Naive thymus-derived CD4-positive, alpha-beta T cell (primary cell): ENCODE measurements at regions not wholly inside any gene's neighbourhood (a gene's known extent, or its start where the extent isn't known, plus 50 kb on each side); places are given as distances from the start of the nearest gene placed in this dataset.

Experiments used
- ATAC-seq: fragments of 150-1000 bp; cut with Tn5 transposase; 2 replicates; pipeline ENCODE4 v1.10.0; 2021; ENCODE audit warnings: mild to moderate bottlenecking, moderate library complexity
- CTCF ChIA-PET: fragments of 350-600 bp; sonication (Branson Sonifier 250); formaldehyde crosslinking; loops from one replicate; lab custom pipeline; 2021; ENCODE audit warnings: antibody characterized with exemption; lab: Charles Lee
- POLR2A ChIA-PET: fragments of 350-600 bp; sonication (Branson Sonifier 250); formaldehyde crosslinking; loops from one replicate; lab custom pipeline; 2021; ENCODE audit warnings: antibody characterized with exemption, inconsistent platforms; lab: Charles Lee
- DNase-seq, 9 donors: peaks; one replicate each; pipeline versions ENCODE4 v3.0.0 to v3.0.0-alpha.2; 2020 to 2022; ENCODE audit warnings: mixed read lengths in 1 of 9
- H3K27ac ChIP-seq: one replicate; pipeline ENCODE4 v1.7.0; 2013; ENCODE audit warnings: mild to moderate bottlenecking, low read depth, low read length, moderate library complexity
- H3K27me3 ChIP-seq, 2 donors: one replicate each; pipeline ENCODE4 v1.7.0; 2013; ENCODE audit warnings: low read length in 2 of 2, mild to moderate bottlenecking in 2 of 2, moderate library complexity in 2 of 2; ENCODE audit not compliant: control insufficient read depth in 2 of 2, insufficient read depth in 2 of 2
- H3K36me3 ChIP-seq, 3 experiments: 1 replicate in 2 of 3; 2 replicates in 1 of 3; pipeline ENCODE4 v1.7.0; 2013; ENCODE audit warnings: low read length in 3 of 3, mild to moderate bottlenecking in 3 of 3, moderate library complexity in 1 of 3; ENCODE audit not compliant: insufficient read depth in 3 of 3, control insufficient read depth in 2 of 3
- H3K4me1 ChIP-seq, 2 donors: one replicate each; pipeline ENCODE4 v1.7.0; 2013; ENCODE audit warnings: low read length in 2 of 2, mild to moderate bottlenecking in 2 of 2, moderate library complexity in 1 of 2; ENCODE audit not compliant: control insufficient read depth in 2 of 2, insufficient read depth in 2 of 2
- H3K4me3 ChIP-seq: 2 replicates; pipeline ENCODE4 v1.7.0; 2013; ENCODE audit warnings: mild to moderate bottlenecking, low read length
- H3K9me3 ChIP-seq, 3 experiments: 1 replicate in 2 of 3; 2 replicates in 1 of 3; pipeline ENCODE4 v1.7.0; 2013; ENCODE audit warnings: low read length in 3 of 3; ENCODE audit not compliant: control insufficient read depth in 2 of 3
- H3K27ac Mint-ChIP-seq, 9 donors: one replicate each; pipeline ENCODE4 v1.8.0; 2020 to 2022; ENCODE audit warnings: mixed read lengths in 9 of 9, mild to moderate bottlenecking in 8 of 9, moderate library complexity in 5 of 9, inconsistent platforms in 2 of 9
- H3K27me3 Mint-ChIP-seq, 5 donors: one replicate each; pipeline ENCODE4 v1.8.0; 2021 to 2022; ENCODE audit warnings: mixed read lengths in 5 of 5, mild to moderate bottlenecking in 1 of 5
- H3K36me3 Mint-ChIP-seq, 5 donors: one replicate each; pipeline ENCODE4 v1.8.0; 2020 to 2022; ENCODE audit warnings: mixed read lengths in 5 of 5, mild to moderate bottlenecking in 3 of 5, inconsistent platforms in 1 of 5
- H3K4me1 Mint-ChIP-seq, 7 donors: one replicate each; pipeline ENCODE4 v1.8.0; 2020 to 2022; ENCODE audit warnings: mixed read lengths in 7 of 7, mild to moderate bottlenecking in 3 of 7, inconsistent platforms in 1 of 7
- H3K4me3 Mint-ChIP-seq, 10 donors: one replicate each; pipeline ENCODE4 v1.8.0; 2020 to 2022; ENCODE audit warnings: mild to moderate bottlenecking in 10 of 10, mixed read lengths in 10 of 10, moderate library complexity in 6 of 10, inconsistent platforms in 2 of 10
- H3K9me3 Mint-ChIP-seq, 11 donors: one replicate each; pipeline ENCODE4 v1.8.0; 2020 to 2022; ENCODE audit warnings: mixed read lengths in 11 of 11, mild to moderate bottlenecking in 4 of 11, inconsistent platforms in 1 of 11, moderate library complexity in 1 of 11
- intact Hi-C, 2 donors: fragments of 100-400 bp; cut with micrococcal nuclease; formaldehyde crosslinking; loops; one replicate each; pipeline ENCODE4 v1.15.1; 2023

DNA sequence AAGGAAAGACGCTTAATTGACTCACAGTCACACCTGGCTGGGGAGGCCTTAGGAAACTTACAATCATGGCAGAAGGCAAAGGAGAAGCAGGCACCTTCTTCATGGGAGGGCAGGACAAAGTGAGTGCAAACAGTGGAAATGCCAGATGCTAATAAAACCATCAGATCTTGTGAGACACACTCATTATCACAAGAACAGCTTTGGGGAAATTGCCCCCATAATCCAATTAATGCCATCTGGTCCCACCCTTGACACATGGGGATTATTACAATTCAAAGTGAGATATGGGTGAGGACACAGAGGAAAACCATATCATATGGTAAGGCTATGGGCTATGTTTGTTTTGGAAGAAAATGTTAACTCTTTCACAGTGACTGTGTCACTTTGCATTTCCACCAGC, 1272.5 kb upstream of the CELF2 start:
- no peaks in the 10 kb centered on the region for H3K36me3 Mint-ChIP-seq
- H3K27me3 Mint-ChIP-seq: peaks cover 0 to 16% (median 14%) of the 10 kb centered on the region in 5 donors
- POLR2A ChIA-PET: no interaction called here
- ATAC-seq: no peak
- Histone ChIP-seq H3K4me3 (no peak overlapping the region), H3K36me3 (no peaks in the 10 kb centered on the region), H3K27ac (no peak overlapping the region), H3K4me1 (no peaks in the 10 kb centered on the region), H3K27me3 (no peaks in the 10 kb centered on the region), H3K9me3 (no peaks in the 10 kb centered on the region)
- CTCF ChIA-PET: no interaction called here
- no peaks in the 10 kb centered on the region for H3K4me1 Mint-ChIP-seq
- no peak overlapping the region for H3K27ac Mint-ChIP-seq
- H3K9me3 Mint-ChIP-seq: peaks cover 0 to 10% (median 3%) of the 10 kb centered on the region in 11 donors
- no peak overlapping the region for H3K4me3 Mint-ChIP-seq
- intact Hi-C loops: no loop called here
- DNase-seq: no peak

DNA sequence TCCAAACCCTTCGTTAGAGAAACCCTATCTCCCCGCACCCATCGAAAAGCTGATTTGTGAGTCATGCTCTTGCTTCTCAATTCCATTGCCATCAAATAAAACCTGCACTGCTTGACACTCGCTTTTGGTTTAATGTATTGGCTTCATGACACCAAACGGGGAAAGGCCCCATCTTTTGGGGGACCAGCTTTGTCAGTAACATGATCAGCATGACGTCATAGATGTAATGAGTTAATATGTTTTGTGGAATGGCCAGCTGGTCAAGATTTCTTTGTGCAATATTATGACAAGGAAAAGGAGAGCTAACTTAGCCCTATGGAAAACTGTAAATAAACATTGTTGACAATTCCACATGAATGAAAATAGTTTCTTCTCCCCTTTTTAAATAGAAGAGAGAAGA, 1260.5 kb upstream of the CELF2 start:
- Mint-ChIP-seq H3K4me3 (no peak overlapping the region), H3K36me3 (no peaks in the 10 kb centered on the region), H3K27me3 (peaks cover 0 to 16% (median 6%) of the 10 kb centered on the region in 5 donors), H3K9me3 (peaks cover 0 to 2% (median 0%) of the 10 kb centered on the region in 11 donors), H3K4me1 (no peaks in the 10 kb centered on the region), H3K27ac (no peak overlapping the region)
- Histone ChIP-seq H3K4me3 (no peak overlapping the region), H3K27me3 (no peaks in the 10 kb centered on the region), H3K4me1 (no peaks in the 10 kb centered on the region), H3K9me3 (no peaks in the 10 kb centered on the region), H3K27ac (no peak overlapping the region), H3K36me3 (no peaks in the 10 kb centered on the region)
- POLR2A ChIA-PET: no interaction called here
- no peak for ATAC-seq
- CTCF ChIA-PET: no interaction called here
- intact Hi-C loops: no loop called here
- DNase-seq: no peak

DNA sequence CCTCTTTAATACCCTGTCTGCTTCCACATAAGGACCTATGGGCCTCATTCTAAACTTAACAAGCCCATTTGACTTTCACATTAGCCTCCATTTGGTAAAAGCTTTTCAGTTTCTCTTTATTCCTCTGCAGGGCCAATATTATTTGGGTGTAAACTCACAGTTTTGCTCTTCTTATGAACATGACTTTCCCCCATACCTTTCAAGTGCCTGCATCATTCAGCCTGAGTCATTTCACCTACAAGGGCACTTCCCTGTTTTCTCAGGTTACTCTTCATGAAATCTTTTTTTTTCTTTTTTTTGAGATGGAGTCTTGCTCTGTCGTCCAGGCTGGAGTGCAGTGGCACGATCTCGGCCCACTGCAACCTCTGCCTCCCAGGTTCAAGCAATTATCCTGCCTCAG, 1258.1 kb upstream of the CELF2 start:
- Mint-ChIP-seq H3K4me3 (no peak overlapping the region), H3K4me1 (no peaks in the 10 kb centered on the region), H3K9me3 (peaks cover 0 to 2% (median 0%) of the 10 kb centered on the region in 11 donors), H3K27ac (no peak overlapping the region), H3K27me3 (peaks cover 0 to 16% (median 6%) of the 10 kb centered on the region in 5 donors), H3K36me3 (no peaks in the 10 kb centered on the region)
- Histone ChIP-seq H3K36me3 (no peaks in the 10 kb centered on the region), H3K9me3 (no peaks in the 10 kb centered on the region), H3K4me1 (no peaks in the 10 kb centered on the region), H3K27me3 (no peaks in the 10 kb centered on the region), H3K27ac (no peak overlapping the region), H3K4me3 (no peak overlapping the region)
- intact Hi-C loops: no loop called here
- POLR2A ChIA-PET: no interaction called here
- DNase-seq (no peak), ATAC-seq (no peak)
- CTCF ChIA-PET: no interaction called here

DNA sequence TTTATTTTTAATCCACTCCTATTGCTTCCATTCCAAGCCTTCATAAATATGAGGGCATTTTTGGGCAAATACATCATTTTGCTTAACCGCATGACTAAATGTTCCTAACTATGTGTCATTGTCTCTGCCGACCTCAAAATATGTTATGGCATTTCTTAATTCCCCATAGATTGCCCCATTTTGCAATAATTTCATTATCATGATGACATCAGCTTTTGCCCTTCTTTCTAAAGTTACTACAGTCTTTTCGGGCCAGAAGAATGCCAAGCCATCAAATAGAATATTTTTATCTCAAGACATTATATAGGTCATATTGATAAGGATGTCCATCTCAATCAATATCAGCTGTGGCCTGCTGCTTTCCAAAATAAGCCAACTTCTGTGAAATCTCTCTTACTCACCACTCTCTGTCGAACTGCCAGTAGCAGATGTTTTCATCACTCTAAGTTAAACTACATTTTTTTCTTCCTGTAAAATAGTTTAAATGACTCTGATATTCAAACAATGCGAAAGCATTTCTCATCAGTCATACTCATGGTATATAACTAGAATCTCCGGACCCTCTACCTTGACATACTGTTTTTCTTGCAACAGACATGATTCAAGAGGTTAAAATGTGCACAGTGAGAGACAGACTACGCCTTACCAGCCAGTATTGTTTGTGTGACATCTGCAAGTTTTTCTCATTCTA, 1254.6 kb upstream of the CELF2 start:
- H3K27me3 Mint-ChIP-seq: peaks cover 0 to 16% (median 7%) of the 10 kb centered on the region in 5 donors
- CTCF ChIA-PET: no interaction called here
- POLR2A ChIA-PET: no interaction called here
- no peak for DNase-seq
- H3K9me3 Mint-ChIP-seq: peaks cover 0 to 6% (median 0%) of the 10 kb centered on the region in 11 donors
- no peak for ATAC-seq
- Histone ChIP-seq H3K36me3 (no peaks in the 10 kb centered on the region), H3K27ac (no peak overlapping the region), H3K9me3 (no peaks in the 10 kb centered on the region), H3K27me3 (no peaks in the 10 kb centered on the region), H3K4me3 (no peak overlapping the region), H3K4me1 (no peaks in the 10 kb centered on the region)
- intact Hi-C loops: no loop called here
- no peak overlapping the region for H3K27ac Mint-ChIP-seq
- H3K36me3 Mint-ChIP-seq: no peaks in the 10 kb centered on the region
- H3K4me1 Mint-ChIP-seq: no peaks in the 10 kb centered on the region
- H3K4me3 Mint-ChIP-seq: no peak overlapping the region

DNA sequence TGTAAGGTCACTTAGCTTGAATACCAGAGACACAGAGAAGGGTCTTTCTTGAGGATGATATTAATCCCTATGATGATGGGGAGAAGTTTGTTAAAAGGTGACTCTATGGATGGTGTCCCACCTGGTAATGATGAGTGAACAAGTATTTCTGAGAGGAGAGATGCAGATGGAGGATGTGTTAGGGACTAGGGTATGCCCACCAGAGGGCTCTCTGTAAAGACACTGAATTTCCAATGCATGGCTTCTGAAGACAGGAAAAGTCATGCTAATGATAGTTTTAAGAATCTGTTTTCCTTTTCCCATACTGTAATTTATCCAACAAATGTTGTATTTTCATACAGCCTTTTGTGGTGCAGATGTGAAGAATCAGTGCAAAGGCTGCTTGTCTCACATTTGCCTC, 1250.9 kb upstream of the CELF2 start:
- no peaks in the 10 kb centered on the region for H3K9me3 ChIP-seq
- no peaks in the 10 kb centered on the region for H3K36me3 Mint-ChIP-seq
- ChIA-PET CTCF (no interaction called here), POLR2A (no interaction called here)
- H3K27me3 ChIP-seq: no peaks in the 10 kb centered on the region
- no peak for ATAC-seq
- H3K36me3 ChIP-seq: no peaks in the 10 kb centered on the region
- no peak overlapping the region for H3K4me3 Mint-ChIP-seq
- H3K4me3 ChIP-seq: no peak overlapping the region
- no peak for DNase-seq
- no peaks in the 10 kb centered on the region for H3K4me1 ChIP-seq
- H3K27me3 Mint-ChIP-seq: peaks cover 0 to 35% (median 13%) of the 10 kb centered on the region in 5 donors
- intact Hi-C loops: no loop called here
- H3K9me3 Mint-ChIP-seq: peaks cover 0 to 5% (median 1%) of the 10 kb centered on the region in 11 donors
- no peak overlapping the region for H3K27ac Mint-ChIP-seq
- H3K27ac ChIP-seq: no peak overlapping the region
- no peaks in the 10 kb centered on the region for H3K4me1 Mint-ChIP-seq

DNA sequence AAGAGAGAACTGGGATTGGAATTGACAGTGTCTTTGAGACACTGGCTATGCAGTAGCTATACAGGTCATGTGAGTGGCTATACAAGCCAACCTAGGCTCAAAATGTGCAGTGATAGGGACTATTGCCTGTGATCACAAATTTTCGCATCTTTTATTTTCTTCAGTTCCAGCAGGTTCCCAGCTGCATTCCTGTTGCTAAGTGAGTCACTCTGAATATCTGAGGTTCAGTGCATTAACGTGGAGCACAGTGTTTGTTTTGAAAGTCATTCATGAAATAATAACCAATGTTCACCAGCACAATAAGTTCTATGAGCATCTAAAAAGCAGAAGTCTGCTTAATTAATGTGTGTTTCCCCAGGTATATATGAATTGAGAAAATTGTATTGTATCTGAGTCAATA, 1236.0 kb upstream of the CELF2 start:
- H3K27me3 ChIP-seq: no peaks in the 10 kb centered on the region
- Mint-ChIP-seq H3K27ac (no peak overlapping the region), H3K4me3 (no peak overlapping the region), H3K27me3 (peaks cover 0 to 33% (median 13%) of the 10 kb centered on the region in 5 donors), H3K4me1 (no peaks in the 10 kb centered on the region), H3K9me3 (peaks cover 0 to 8% (median 0%) of the 10 kb centered on the region in 11 donors), H3K36me3 (no peaks in the 10 kb centered on the region)
- ATAC-seq: no peak
- intact Hi-C loops: no loop called here
- no peaks in the 10 kb centered on the region for H3K9me3 ChIP-seq
- CTCF ChIA-PET: no interaction called here
- no peaks in the 10 kb centered on the region for H3K36me3 ChIP-seq
- H3K27ac ChIP-seq: no peak overlapping the region
- POLR2A ChIA-PET: no interaction called here
- H3K4me1 ChIP-seq: no peaks in the 10 kb centered on the region
- no peak overlapping the region for H3K4me3 ChIP-seq
- no peak for DNase-seq

DNA sequence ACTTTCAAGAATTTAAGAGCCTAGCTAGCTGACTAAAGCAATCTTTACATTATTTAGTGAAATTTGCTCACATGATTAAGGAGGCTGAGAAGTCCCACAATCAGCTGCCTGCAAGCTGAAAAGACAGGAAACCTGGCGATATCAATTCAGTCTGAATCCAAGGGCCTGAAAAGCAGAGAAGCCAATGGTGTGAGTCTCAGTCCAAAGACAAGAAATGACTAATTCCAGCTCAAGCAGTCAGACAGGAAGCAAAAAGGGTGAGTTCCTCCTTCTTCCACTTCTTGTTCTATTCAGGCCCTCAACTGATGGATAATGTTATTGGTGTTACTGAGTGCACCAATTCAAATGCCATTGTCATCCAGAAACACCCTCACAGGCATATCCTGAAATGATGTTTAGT, 1231.6 kb upstream of the CELF2 start:
- Mint-ChIP-seq H3K27ac (no peak overlapping the region), H3K9me3 (peaks cover 0 to 8% (median 0%) of the 10 kb centered on the region in 11 donors), H3K4me3 (no peak overlapping the region), H3K27me3 (peaks cover 0 to 34% (median 11%) of the 10 kb centered on the region in 5 donors), H3K36me3 (no peaks in the 10 kb centered on the region), H3K4me1 (no peaks in the 10 kb centered on the region)
- no peak overlapping the region for H3K4me3 ChIP-seq
- no peak for ATAC-seq
- H3K4me1 ChIP-seq: no peaks in the 10 kb centered on the region
- DNase-seq: no peak
- CTCF ChIA-PET: no interaction called here
- peaks cover 0 to 3% of the 10 kb centered on the region in 2 donors for H3K27me3 ChIP-seq
- intact Hi-C loops: no loop called here
- H3K9me3 ChIP-seq: no peaks in the 10 kb centered on the region
- no peaks in the 10 kb centered on the region for H3K36me3 ChIP-seq
- H3K27ac ChIP-seq: no peak overlapping the region
- POLR2A ChIA-PET: no interaction called here
